BE2C (cell line): ENCODE measurements at regions not wholly inside any gene's neighbourhood (a gene's known extent, or its start where the extent isn't known, plus 50 kb on each side); places are given as distances from the start of the nearest gene placed in this dataset.

Source experiments
- DNase-seq: peaks from one replicate; pipeline ENCODE4 v3.0.0-alpha.2; 2020
- H3K27me3 ChIP-seq: fragments of 250-450 bp; sonication (Bioruptor Pico); 2 replicates; pipeline ENCODE4 v1.5.1; 2020; ENCODE audit warnings: mild to moderate bottlenecking
- H3K36me3 ChIP-seq: fragments of 250-450 bp; sonication (Bioruptor Pico); 2 replicates; pipeline ENCODE4 v1.5.1; 2020; ENCODE audit warnings: mild to moderate bottlenecking
- H3K4me1 ChIP-seq: fragments of 250-450 bp; sonication (Bioruptor Pico); 2 replicates; pipeline ENCODE4 v1.5.1; 2020
- H3K4me3 ChIP-seq: 2 replicates; pipeline ENCODE4 v1.5.1; 2011; ENCODE audit warnings: low read depth, low read length
- H3K9me3 ChIP-seq: fragments of 250-450 bp; sonication (Bioruptor Pico); 2 replicates; pipeline ENCODE4 v1.5.1; 2020
- CTCF ChIP-seq: IDR thresholded peaks from 2 replicates; pipeline ENCODE4 v1.5.1; 2012; ENCODE audit warnings: mild to moderate bottlenecking, low read depth, low read length

GRCh38 chr7:24063721-24064120 lies 220.3 kb upstream of the NPY start:
- Histone ChIP-seq H3K4me3 (no peak overlapping the region), H3K36me3 (no peaks in the 10 kb centered on the region), H3K27me3 (no peaks in the 10 kb centered on the region), H3K9me3 (no peaks in the 10 kb centered on the region), H3K4me1 (no peaks in the 10 kb centered on the region)
- no peak for TF ChIP-seq CTCF
- DNase-seq = no peak

GRCh38 chr7:24069751-24070150 lies 214.2 kb upstream of the NPY start:
- no peak for DNase-seq
- TF ChIP-seq CTCF = no peak
- peaks cover 8% of the 10 kb centered on the region for H3K4me1 ChIP-seq

DNA sequence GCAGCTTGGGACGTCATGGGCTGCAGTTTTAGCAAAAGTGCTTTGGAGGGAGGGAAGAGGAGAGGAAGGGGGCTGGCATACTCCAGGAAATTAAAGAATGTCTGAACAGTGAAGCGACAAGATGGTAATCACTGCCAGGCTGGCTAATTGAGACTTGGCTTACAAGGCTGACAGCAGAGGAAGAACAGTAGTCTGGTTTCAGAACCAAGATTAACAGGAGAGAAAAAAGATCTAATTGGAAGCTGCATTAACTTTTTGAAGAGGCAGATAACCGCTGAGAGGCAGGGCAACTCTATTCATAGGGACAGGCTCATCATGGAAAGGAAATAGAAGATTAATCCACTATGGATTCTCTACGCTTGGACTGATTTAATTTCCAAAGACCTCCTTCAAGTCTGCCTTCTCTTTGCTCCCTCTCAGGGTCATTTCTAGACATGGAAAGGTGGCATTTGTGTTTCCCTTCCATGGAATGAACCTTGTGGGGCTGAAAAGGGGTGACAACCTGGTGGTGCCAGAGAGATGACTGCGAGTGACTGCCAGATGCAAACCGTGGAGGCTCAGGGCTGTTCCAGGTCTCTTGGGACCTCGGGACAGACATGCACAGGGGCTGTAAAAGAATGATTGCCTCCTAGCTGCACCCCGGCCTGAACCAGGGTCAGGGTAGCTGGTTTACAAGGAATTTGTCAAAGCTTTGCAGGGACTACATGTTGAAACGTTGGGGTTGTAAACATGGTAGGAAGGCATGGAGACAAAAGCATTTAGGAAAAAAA lies 210.2 kb upstream of the NPY start:
- H3K4me1 ChIP-seq = peaks cover 14% of the 10 kb centered on the region
- peak overlapping the region; percentile 25 for H3K4me3 ChIP-seq
- no peaks in the 10 kb centered on the region for H3K27me3 ChIP-seq
- H3K9me3 ChIP-seq = no peaks in the 10 kb centered on the region
- DNase-seq = peak; percentile 69
- H3K36me3 ChIP-seq = no peaks in the 10 kb centered on the region
- no peak for TF ChIP-seq CTCF

More at GRCh38 chr7:24069751-24070150, 214.2 kb upstream of the NPY start:
- H3K4me3 ChIP-seq = no peak overlapping the region
- H3K27me3 ChIP-seq = no peaks in the 10 kb centered on the region
- no peaks in the 10 kb centered on the region for H3K9me3 ChIP-seq
- no peaks in the 10 kb centered on the region for H3K36me3 ChIP-seq

GRCh38 chr7:24075426-24075810 lies 208.6 kb upstream of the NPY start:
- Histone ChIP-seq H3K4me3 (no peak overlapping the region), H3K4me1 (peaks cover 14% of the 10 kb centered on the region)
- DNase-seq = no peak

GRCh38 chr7:24082826-24083225 lies 201.2 kb upstream of the NPY start:
- TF ChIP-seq CTCF = no peak
- no peak overlapping the region for H3K4me3 ChIP-seq
- no peaks in the 10 kb centered on the region for H3K4me1 ChIP-seq
- no peak for DNase-seq
- no peaks in the 10 kb centered on the region for H3K36me3 ChIP-seq
- H3K9me3 ChIP-seq = no peaks in the 10 kb centered on the region
- H3K27me3 ChIP-seq = no peaks in the 10 kb centered on the region

More at GRCh38 chr7:24075426-24075810, 208.6 kb upstream of the NPY start:
- H3K27me3 ChIP-seq = no peaks in the 10 kb centered on the region
- H3K36me3 ChIP-seq = no peaks in the 10 kb centered on the region
- TF ChIP-seq CTCF = no peak
- H3K9me3 ChIP-seq = no peaks in the 10 kb centered on the region

- Histone ChIP-seq H3K36me3 (no peaks in the 10 kb centered on the region), H3K4me3 (no peak overlapping the region), H3K27me3 (no peaks in the 10 kb centered on the region), H3K4me1 (no peaks in the 10 kb centered on the region), H3K9me3 (no peaks in the 10 kb centered on the region)
- DNase-seq = no peak
- no peak for TF ChIP-seq CTCF
Observed at GRCh38 chr7:24102988-24103387, 181.0 kb upstream of the NPY start.
